22Rv1 (cell line): ENCODE measurements at regions not wholly inside any gene's neighbourhood (a gene's known extent, or its start where the extent isn't known, plus 50 kb on each side); places are given as distances from the start of the nearest gene placed in this dataset.

ENCODE experiments used
- H3K27ac ChIP-seq: fragments of 450-650 bp; 2 replicates; pipeline ENCODE4 v1.5.1; 2017
- CTCF ChIP-seq: fragments of 450-650 bp; IDR thresholded peaks from 2 replicates; pipeline ENCODE4 v1.5.1; 2017; ENCODE audit warnings: mild to moderate bottlenecking
- ZFX ChIP-seq: fragments of 450-650 bp; IDR thresholded peaks from 2 replicates; pipeline ENCODE4 v1.6.1; 2017; ENCODE audit warnings: antibody characterized with exemption, borderline replicate concordance

- H3K27ac ChIP-seq: no peak overlapping the region
Observed at GRCh38 chr1:178020968-178021640, 51.2 kb upstream of the SEC16B start.

GRCh38 chr1:178021950-178022349 lies 52.1 kb upstream of the SEC16B start:
- no peak overlapping the region for H3K27ac ChIP-seq
- no peak for TF ChIP-seq ZFX
- TF ChIP-seq CTCF: no peak

More at GRCh38 chr1:178020968-178021640, 51.2 kb upstream of the SEC16B start:
- TF ChIP-seq ZFX: no peak
- TF ChIP-seq CTCF: no peak

GRCh38 chr1:178023181-178023618 lies 53.3 kb upstream of the SEC16B start:
- TF ChIP-seq ZFX (no peak), CTCF (no peak)
- H3K27ac ChIP-seq: no peak overlapping the region

- TF ChIP-seq CTCF (no peak), ZFX (no peak)
- no peak overlapping the region for H3K27ac ChIP-seq
Observed at GRCh38 chr1:178024504-178024903, 54.6 kb upstream of the SEC16B start.

- TF ChIP-seq CTCF: no peak
- TF ChIP-seq ZFX: no peak
- no peak overlapping the region for H3K27ac ChIP-seq
Observed at GRCh38 chr1:178025613-178026356, 55.9 kb upstream of the SEC16B start.

GRCh38 chr1:178028841-178029481 lies 59.1 kb upstream of the SEC16B start:
- no peak overlapping the region for H3K27ac ChIP-seq
- no peak for TF ChIP-seq ZFX
- TF ChIP-seq CTCF: no peak

- TF ChIP-seq CTCF (no peak), ZFX (no peak)
- no peak overlapping the region for H3K27ac ChIP-seq
Observed at GRCh38 chr1:178030467-178030866, 60.6 kb upstream of the SEC16B start.
